Skin epidermis (tissue), 12 donors: ENCODE measurements at regions not wholly inside any gene's neighbourhood (a gene's known extent, or its start where the extent isn't known, plus 50 kb on each side); places are given as distances from the start of the nearest gene placed in this dataset.

Experiments
- H3K27ac ChIP-seq, 21 experiments: fragments of 200-600 bp; sonication (generic) in 11 of 21; one replicate each; pipeline ENCODE4 v1.5.0; 2020; ENCODE audit warnings: mild to moderate bottlenecking in 3 of 21, inconsistent platforms in 2 of 21, moderate library complexity in 2 of 21
- H3K4me3 ChIP-seq, 7 experiments: fragments of 200-600 bp; sonication (generic) in 2 of 7; one replicate each; pipeline ENCODE4 v1.5.0; 2020; ENCODE audit warnings: inconsistent platforms in 2 of 7, mild to moderate bottlenecking in 2 of 7, moderate library complexity in 1 of 7

- Histone ChIP-seq H3K4me3 (no peak overlapping the region), H3K27ac (peak overlapping the region in 3 of 21 experiments; percentile 10 to 59 (median 25))
Observed at GRCh38 chr3:55305696-55306485, 181.2 kb downstream of the WNT5A start.

GRCh38 chr3:55300701-55301100 is 186.4 kb downstream of the WNT5A start:
- no peak overlapping the region for H3K27ac ChIP-seq
- H3K4me3 ChIP-seq = no peak overlapping the region

- Histone ChIP-seq H3K4me3 (no peak overlapping the region), H3K27ac (no peak overlapping the region)
Observed at GRCh38 chr3:55297706-55298105, 189.4 kb downstream of the WNT5A start.

GRCh38 chr3:55297245-55297644 is 189.9 kb downstream of the WNT5A start:
- H3K4me3 ChIP-seq = no peak overlapping the region

GRCh38 chr3:55296791-55297190 is 190.3 kb downstream of the WNT5A start:
- H3K4me3 ChIP-seq = no peak overlapping the region
- no peak overlapping the region for H3K27ac ChIP-seq

More at GRCh38 chr3:55297245-55297644, 189.9 kb downstream of the WNT5A start:
- no peak overlapping the region for H3K27ac ChIP-seq

- Histone ChIP-seq H3K27ac (no peak overlapping the region), H3K4me3 (no peak overlapping the region)
Observed at GRCh38 chr3:55296030-55296429, 191.1 kb downstream of the WNT5A start.

GRCh38 chr3:55294557-55294956 is 192.5 kb downstream of the WNT5A start:
- Histone ChIP-seq H3K27ac (no peak overlapping the region), H3K4me3 (no peak overlapping the region)

- H3K4me3 ChIP-seq = no peak overlapping the region
Observed at GRCh38 chr3:55292360-55292759, 194.7 kb downstream of the WNT5A start.

GRCh38 chr3:55288657-55289056 is 198.4 kb downstream of the WNT5A start:
- H3K4me3 ChIP-seq = no peak overlapping the region
- H3K27ac ChIP-seq = no peak overlapping the region

More at GRCh38 chr3:55292360-55292759, 194.7 kb downstream of the WNT5A start:
- no peak overlapping the region for H3K27ac ChIP-seq

- no peak overlapping the region for H3K4me3 ChIP-seq
Observed at GRCh38 chr3:55286693-55287092, 200.4 kb downstream of the WNT5A start.

GRCh38 chr3:55285156-55285555 is 201.9 kb downstream of the WNT5A start:
- Histone ChIP-seq H3K27ac (peak overlapping the region in 3 of 21 experiments; percentile 8 to 26 (median 21)), H3K4me3 (no peak overlapping the region)

More at GRCh38 chr3:55286693-55287092, 200.4 kb downstream of the WNT5A start:
- H3K27ac ChIP-seq = no peak overlapping the region

- Histone ChIP-seq H3K4me3 (no peak overlapping the region), H3K27ac (no peak overlapping the region)
Observed at GRCh38 chr3:55283441-55283925, 203.6 kb downstream of the WNT5A start.

GRCh38 chr3:55282994-55283393 is 204.1 kb downstream of the WNT5A start:
- Histone ChIP-seq H3K4me3 (no peak overlapping the region), H3K27ac (no peak overlapping the region)

- H3K4me3 ChIP-seq = no peak overlapping the region
- H3K27ac ChIP-seq = no peak overlapping the region
Observed at GRCh38 chr3:55272031-55272645, 215.0 kb downstream of the WNT5A start.

- H3K4me3 ChIP-seq = no peak overlapping the region
- no peak overlapping the region for H3K27ac ChIP-seq
Observed at GRCh38 chr3:55271549-55271948, 215.6 kb downstream of the WNT5A start.

- Histone ChIP-seq H3K4me3 (no peak overlapping the region), H3K27ac (no peak overlapping the region)
Observed at GRCh38 chr3:55270976-55271375, 216.1 kb downstream of the WNT5A start.

- Histone ChIP-seq H3K27ac (no peak overlapping the region), H3K4me3 (no peak overlapping the region)
Observed at GRCh38 chr3:55269636-55270035, 217.5 kb downstream of the WNT5A start.

- no peak overlapping the region for H3K4me3 ChIP-seq
- no peak overlapping the region for H3K27ac ChIP-seq
Observed at GRCh38 chr3:55269096-55269495, 218.0 kb downstream of the WNT5A start.

GRCh38 chr3:55267206-55267930 is 219.7 kb downstream of the WNT5A start:
- Histone ChIP-seq H3K4me3 (no peak overlapping the region), H3K27ac (no peak overlapping the region)

- Histone ChIP-seq H3K27ac (no peak overlapping the region), H3K4me3 (no peak overlapping the region)
Observed at GRCh38 chr3:55264919-55265318, 222.2 kb downstream of the WNT5A start.
